Endothelial cell of umbilical vein (primary cell): ENCODE measurements at regions not wholly inside any gene's neighbourhood (a gene's known extent, or its start where the extent isn't known, plus 50 kb on each side); places are given as distances from the start of the nearest gene placed in this dataset.

Source experiments
- BruUV-seq: library from RNA; stranded (reverse); fragments of 400-500 nt; replicated peaks from 2 replicates; lab custom pipeline; 2021; lab: Mats Ljungman, UMichigan
- CTCF ChIA-PET: fragments of 300-600, 350-600 bp; sonication (Branson Sonifier 250); formaldehyde crosslinking; loops from one replicate; lab custom pipeline; 2021; ENCODE audit warnings: antibody characterized with exemption, inconsistent platforms; lab: Charles Lee
- POLR2A ChIA-PET: fragments of 300-600, 350-600 bp; sonication (Branson Sonifier 250); formaldehyde crosslinking; loops from one replicate; lab custom pipeline; 2021; ENCODE audit warnings: antibody characterized with exemption, inconsistent platforms; lab: Charles Lee
- DNase-seq: peaks from one replicate; pipeline ENCODE4 v3.0.0-alpha.2; 2011; ENCODE audit warnings: low read depth, low spot score
- FAIRE-seq: peaks from 2 replicates; lab custom pipeline; 2011; peaks lifted over from hg19 to GRCh38; lab: Jason Lieb, UNC
- H2AFZ ChIP-seq: 2 replicates; pipeline ENCODE4 v1.6.0; 2012; ENCODE audit warnings: low read depth, low read length, control low read depth, inconsistent platforms
- H3K27ac ChIP-seq: 2 replicates; pipeline ENCODE4 v1.5.1; 2011; ENCODE audit warnings: low read depth, mild to moderate bottlenecking, control low read depth, low read length, moderate library complexity; ENCODE audit not compliant: insufficient read depth
- H3K27me3 ChIP-seq, 2 experiments: 2 replicates each; pipeline versions ENCODE4 v1.6.0 to v1.6.1; 2011; ENCODE audit warnings: low read length in 2 of 2, mixed read lengths in 1 of 2; ENCODE audit not compliant: control insufficient read depth in 2 of 2, insufficient read depth in 2 of 2
- H3K36me3 ChIP-seq, 2 experiments: 2 replicates in 1 of 2; 3 replicates in 1 of 2; pipeline ENCODE4 v1.5.1; 2011; ENCODE audit warnings: low read length in 2 of 2, mild to moderate bottlenecking in 1 of 2, moderate library complexity in 1 of 2; ENCODE audit not compliant: control insufficient read depth in 2 of 2, insufficient read depth in 2 of 2; ENCODE audit errors: extremely low read depth in 1 of 2
- H3K4me1 ChIP-seq: 3 replicates; pipeline ENCODE4 v1.5.1; 2011; ENCODE audit warnings: mild to moderate bottlenecking, low read length; ENCODE audit not compliant: control insufficient read depth, insufficient read depth; ENCODE audit errors: extremely low read depth
- H3K4me2 ChIP-seq: 2 replicates; pipeline ENCODE4 v1.6.1; 2011; ENCODE audit warnings: low read length, control low read depth, mixed read lengths; ENCODE audit not compliant: insufficient read depth
- H3K4me3 ChIP-seq, 3 experiments: fragments of 200-600 bp in 1 of 3; sonication (generic), shearing (Covaris generic) in 1 of 3; replicated peaks in 1 of 3; 2 replicates each; pipeline ENCODE4 v1.5.1; 2011 to 2016; ENCODE audit warnings: control low read depth in 3 of 3, low read length in 3 of 3, mild to moderate bottlenecking in 2 of 3, inconsistent platforms in 1 of 3, low read depth in 1 of 3, moderate library complexity in 1 of 3; ENCODE audit not compliant: insufficient read depth in 1 of 3
- H3K79me2 ChIP-seq: 2 replicates; pipeline ENCODE4 v1.6.0; 2012; ENCODE audit warnings: low read length, inconsistent platforms; ENCODE audit not compliant: control insufficient read depth, insufficient read depth
- H3K9ac ChIP-seq: replicated peaks from 2 replicates; pipeline ENCODE3; 2011; ENCODE audit warnings: low read length, control low read depth; ENCODE audit not compliant: insufficient read depth; ENCODE audit errors: extremely low read depth
- H3K9me1 ChIP-seq: replicated peaks from 3 replicates; pipeline ENCODE4 v1.6.0; 2011; ENCODE audit warnings: mild to moderate bottlenecking, low read length; ENCODE audit not compliant: control insufficient read depth, insufficient read depth; ENCODE audit errors: extremely low read depth
- H3K9me3 ChIP-seq: replicated peaks from 2 replicates; pipeline ENCODE4 v1.5.1; 2012; ENCODE audit warnings: low read length, inconsistent platforms; ENCODE audit not compliant: control insufficient read depth, insufficient read depth
- H4K20me1 ChIP-seq: replicated peaks from 2 replicates; pipeline ENCODE3; 2011; ENCODE audit warnings: mild to moderate bottlenecking, low read length; ENCODE audit not compliant: control insufficient read depth, insufficient read depth; ENCODE audit errors: extremely low read depth
- EZH2 ChIP-seq: IDR thresholded peaks from 2 replicates; pipeline ENCODE4 v1.6.1; 2012; ENCODE audit warnings: borderline replicate concordance, low read depth, mild to moderate bottlenecking, moderate library complexity, low read length, inconsistent platforms; ENCODE audit not compliant: severe bottlenecking
- FOS ChIP-seq: IDR thresholded peaks from 2 replicates; pipeline ENCODE4 v1.6.1; 2011; ENCODE audit warnings: mild to moderate bottlenecking, low read length, moderate library complexity, borderline replicate concordance; ENCODE audit not compliant: insufficient read depth
- GATA2 ChIP-seq: IDR thresholded peaks from 2 replicates; pipeline ENCODE4 v1.7.0; 2011; ENCODE audit warnings: low read depth, mild to moderate bottlenecking, moderate library complexity, mixed read lengths, low read length; ENCODE audit not compliant: insufficient read length, insufficient read depth
- JUN ChIP-seq: IDR thresholded peaks from 2 replicates; pipeline ENCODE4 v1.6.1; 2011; ENCODE audit warnings: borderline replicate concordance, low read depth; ENCODE audit not compliant: insufficient read length, insufficient read depth
- MYC ChIP-seq: IDR thresholded peaks from one replicate; pipeline ENCODE4 v1.6.1; 2011; ENCODE audit warnings: mild to moderate bottlenecking, low read depth, low read length
- POLR2A ChIP-seq: IDR thresholded peaks from 2 replicates; pipeline ENCODE4 v1.6.1; 2012; ENCODE audit warnings: low read depth, mild to moderate bottlenecking, control low read depth, low read length
- POLR2AphosphoS5 ChIP-seq: IDR thresholded peaks from 2 replicates; pipeline ENCODE4 v1.6.1; 2012; ENCODE audit warnings: low read depth, mild to moderate bottlenecking, control low read depth, low read length, moderate library complexity; ENCODE audit not compliant: insufficient read depth
- dilution Hi-C: fragments of 300-500 bp; cut with MboI; formaldehyde crosslinking; loops from one replicate; pipeline ENCODE4 v1.15.0; 2019; ENCODE audit warnings: low sequenced_read_pairs; ENCODE audit not compliant: extremely low pct_ligation_motif_present
- intact Hi-C: fragments of 100-400 bp; cut with micrococcal nuclease; formaldehyde crosslinking; loops from one replicate; pipeline ENCODE4 v1.10.0; 2022
- TF ChIP-seq, protein P1 (sequence below), 2 donors: IDR thresholded peaks; 1 replicate in 1 of 2; 2 replicates in 1 of 2; pipeline ENCODE4 v1.5.1; 2011; ENCODE audit warnings: low read length in 2 of 2, mild to moderate bottlenecking in 2 of 2, moderate library complexity in 2 of 2, control low read depth in 1 of 2, inconsistent platforms in 1 of 2, low read depth in 1 of 2; ENCODE audit not compliant: insufficient read depth in 1 of 2; ENCODE audit errors: extremely low read depth in 1 of 2
- TF ChIP-seq, protein P2 (sequence below): IDR thresholded peaks from 2 replicates; pipeline ENCODE4 v1.6.1; 2011; ENCODE audit not compliant: insufficient read depth, insufficient read length

DNA sequence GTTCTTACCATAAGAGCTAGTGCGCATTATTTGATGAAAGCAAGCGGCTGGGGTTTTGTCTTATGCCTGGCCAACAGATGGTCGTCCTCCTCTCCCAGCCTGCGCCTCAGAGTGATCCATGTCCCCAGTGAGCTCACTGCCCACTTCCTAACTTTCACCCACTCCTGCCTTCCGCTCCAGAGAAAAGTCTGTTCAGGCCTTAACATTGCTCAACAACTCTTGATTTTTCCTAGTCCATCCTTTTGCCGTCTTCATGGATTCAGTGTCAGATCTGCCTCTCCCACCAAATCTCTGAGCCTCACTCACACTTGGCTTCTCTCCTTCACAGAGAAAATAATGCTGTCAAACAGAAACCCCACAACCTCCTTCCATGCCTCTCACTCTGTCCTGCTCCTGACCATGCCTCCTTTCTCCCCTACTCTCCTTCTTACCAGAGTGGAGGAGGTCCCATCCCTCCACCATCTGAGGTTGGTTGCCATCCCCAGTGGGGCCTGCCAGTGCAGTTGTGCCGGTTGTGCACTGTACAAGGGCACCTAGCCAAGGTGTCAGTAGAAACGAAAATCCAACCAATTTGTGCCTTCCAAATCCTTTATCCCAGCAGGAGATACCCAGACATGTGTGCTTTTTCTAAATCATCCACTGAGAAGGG is 58.9 kb upstream of the SRSF6 start:
- Histone ChIP-seq H3K79me2 (no peaks in the 10 kb centered on the region), H3K27ac (no peak overlapping the region), H3K4me3 (no peak overlapping the region), H3K4me1 (no peaks in the 10 kb centered on the region), H3K9me1 (no peaks in the 10 kb centered on the region), H3K4me2 (no peak overlapping the region), H4K20me1 (no peaks in the 10 kb centered on the region), H3K27me3 (no peaks in the 10 kb centered on the region), H3K36me3 (no peaks in the 10 kb centered on the region), H2AFZ (no peak overlapping the region), H3K9me3 (no peaks in the 10 kb centered on the region), H3K9ac (no peak overlapping the region)
- no peak for TF ChIP-seq JUN
- TF ChIP-seq, protein P1, sequence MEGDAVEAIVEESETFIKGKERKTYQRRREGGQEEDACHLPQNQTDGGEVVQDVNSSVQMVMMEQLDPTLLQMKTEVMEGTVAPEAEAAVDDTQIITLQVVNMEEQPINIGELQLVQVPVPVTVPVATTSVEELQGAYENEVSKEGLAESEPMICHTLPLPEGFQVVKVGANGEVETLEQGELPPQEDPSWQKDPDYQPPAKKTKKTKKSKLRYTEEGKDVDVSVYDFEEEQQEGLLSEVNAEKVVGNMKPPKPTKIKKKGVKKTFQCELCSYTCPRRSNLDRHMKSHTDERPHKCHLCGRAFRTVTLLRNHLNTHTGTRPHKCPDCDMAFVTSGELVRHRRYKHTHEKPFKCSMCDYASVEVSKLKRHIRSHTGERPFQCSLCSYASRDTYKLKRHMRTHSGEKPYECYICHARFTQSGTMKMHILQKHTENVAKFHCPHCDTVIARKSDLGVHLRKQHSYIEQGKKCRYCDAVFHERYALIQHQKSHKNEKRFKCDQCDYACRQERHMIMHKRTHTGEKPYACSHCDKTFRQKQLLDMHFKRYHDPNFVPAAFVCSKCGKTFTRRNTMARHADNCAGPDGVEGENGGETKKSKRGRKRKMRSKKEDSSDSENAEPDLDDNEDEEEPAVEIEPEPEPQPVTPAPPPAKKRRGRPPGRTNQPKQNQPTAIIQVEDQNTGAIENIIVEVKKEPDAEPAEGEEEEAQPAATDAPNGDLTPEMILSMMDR (IDR thresholded peaks at IDR 0.05; ENCODE audit: extremely low read depth in 1 of 2, insufficient read depth in 1 of 2, low read depth in 1 of 2, low read length in 2 of 2): no peak
- no peak for TF ChIP-seq POLR2A
- TF ChIP-seq EZH2: no peak
- no peak for TF ChIP-seq GATA2
- no peak for TF ChIP-seq POLR2AphosphoS5
- no peak for TF ChIP-seq MYC
- no peak for TF ChIP-seq FOS
- TF ChIP-seq, protein P2, sequence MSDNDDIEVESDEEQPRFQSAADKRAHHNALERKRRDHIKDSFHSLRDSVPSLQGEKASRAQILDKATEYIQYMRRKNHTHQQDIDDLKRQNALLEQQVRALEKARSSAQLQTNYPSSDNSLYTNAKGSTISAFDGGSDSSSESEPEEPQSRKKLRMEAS: no peak
- intact Hi-C loops: no loop called here
- FAIRE-seq (no peak), DNase-seq (no peak)
- CTCF ChIA-PET: interaction anchor here (3.9 kb wide), 1 partner anchor 10 kb away, joined by 17 read pairs; no protein-coding TSS in a partner anchor
- BruUV-seq: no TSS peak
- POLR2A ChIA-PET: no interaction called here
- dilution Hi-C loops: no loop called here
